NCI-H2196 (cell line): ENCODE measurements at regions not wholly inside any gene's neighbourhood (a gene's known extent, or its start where the extent isn't known, plus 50 kb on each side); places are given as distances from the start of the nearest gene placed in this dataset.
"Not testable (repeated sequence)": the region's sequence is repeated elsewhere in the genome, so short reads cannot be mapped to it uniquely, and the experiment has no call there.

Experiments used
- DNase-seq: peaks from one replicate; lab custom pipeline; 2025; ENCODE audit not compliant: unreplicated experiment; lab: John Stamatoyannopoulos, UW

DNA sequence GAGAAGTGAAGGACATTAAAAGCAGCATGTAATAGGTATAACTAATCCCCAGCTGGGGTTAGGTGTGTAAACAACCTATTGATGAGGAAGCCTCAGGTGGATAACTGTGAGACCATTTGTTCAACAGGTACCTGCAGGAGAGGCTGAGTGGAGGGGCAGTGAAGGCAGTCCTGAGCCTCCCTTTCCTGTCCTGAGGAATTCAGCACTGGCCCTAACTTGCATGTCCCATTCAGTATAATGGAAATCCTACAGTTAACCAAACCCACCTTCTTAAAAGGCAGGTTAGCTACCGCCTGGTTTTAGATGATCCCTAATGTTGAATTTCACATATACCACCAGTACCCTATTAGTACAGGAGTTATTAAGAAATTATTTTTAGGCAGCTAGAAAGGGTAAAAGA, 225.9 kb upstream of the GOT2 start:
- no peak for DNase-seq

- no peak for DNase-seq
Observed at GRCh38 chr16:58958749-58959148, 224.6 kb upstream of the GOT2 start.

DNA sequence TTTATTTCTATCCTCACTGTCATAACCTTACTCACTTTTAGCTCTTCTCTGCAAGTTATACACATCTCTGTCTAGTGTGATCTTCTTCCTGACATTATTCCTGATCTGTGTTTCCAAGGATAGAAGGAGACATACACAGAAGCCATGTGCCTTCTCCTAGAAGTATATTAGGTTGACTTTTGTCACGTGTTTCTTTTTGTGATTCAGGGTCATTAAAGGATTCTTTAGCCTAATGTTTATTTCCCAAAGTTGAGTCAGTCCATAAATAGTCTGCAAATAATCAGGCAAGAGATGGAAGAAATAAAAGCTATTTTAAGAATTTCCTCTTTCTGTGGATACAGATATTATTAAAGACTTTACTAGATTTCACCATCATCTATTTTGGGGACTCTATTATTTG, 214.1 kb upstream of the GOT2 start:
- DNase-seq = no peak

- DNase-seq = no peak
Observed at GRCh38 chr16:58940609-58941008, 206.5 kb upstream of the GOT2 start.

DNA sequence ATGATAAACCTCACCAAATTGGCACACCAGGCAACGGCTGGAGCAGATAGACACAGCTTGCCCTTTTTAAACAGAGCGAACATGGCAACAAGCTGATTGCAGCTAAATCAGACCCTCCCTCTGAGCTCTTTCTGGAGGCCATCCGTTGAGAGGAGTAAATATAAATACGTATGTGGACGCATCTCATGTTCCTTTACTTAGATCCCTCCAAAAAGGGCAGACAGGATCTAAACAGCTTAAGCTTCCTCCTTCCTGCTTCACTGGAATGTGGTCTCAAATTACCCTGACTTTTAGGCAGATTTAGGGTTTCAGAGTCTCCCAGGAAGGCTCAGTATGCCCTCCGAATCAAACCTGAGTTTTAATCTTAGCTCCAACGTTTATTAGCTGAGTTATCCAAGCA, 204.7 kb upstream of the GOT2 start:
- DNase-seq = no peak

- DNase-seq = no peak
Observed at GRCh38 chr16:58937661-58938060, 203.5 kb upstream of the GOT2 start.

GRCh38 chr16:58933186-58933585, 199.1 kb upstream of the GOT2 start:
- no peak for DNase-seq

DNA sequence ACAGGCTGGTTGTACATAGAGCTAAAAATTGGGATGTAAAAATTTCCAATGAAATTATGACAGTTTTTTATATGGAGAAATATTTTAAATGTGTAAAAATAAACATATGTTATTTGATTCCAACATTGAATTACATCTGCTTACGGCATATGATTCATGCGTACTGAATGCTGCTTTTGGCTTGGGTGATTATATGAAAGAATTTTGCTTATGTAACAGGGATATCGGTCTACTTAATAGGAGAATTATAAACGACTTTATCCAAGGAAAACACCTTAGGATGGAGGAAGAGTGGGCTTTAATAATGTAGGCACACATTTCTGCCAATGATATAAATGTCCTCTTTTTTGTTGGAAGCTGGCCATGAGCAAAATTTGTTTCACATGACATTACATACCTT, 197.3 kb upstream of the GOT2 start:
- no peak for DNase-seq

DNA sequence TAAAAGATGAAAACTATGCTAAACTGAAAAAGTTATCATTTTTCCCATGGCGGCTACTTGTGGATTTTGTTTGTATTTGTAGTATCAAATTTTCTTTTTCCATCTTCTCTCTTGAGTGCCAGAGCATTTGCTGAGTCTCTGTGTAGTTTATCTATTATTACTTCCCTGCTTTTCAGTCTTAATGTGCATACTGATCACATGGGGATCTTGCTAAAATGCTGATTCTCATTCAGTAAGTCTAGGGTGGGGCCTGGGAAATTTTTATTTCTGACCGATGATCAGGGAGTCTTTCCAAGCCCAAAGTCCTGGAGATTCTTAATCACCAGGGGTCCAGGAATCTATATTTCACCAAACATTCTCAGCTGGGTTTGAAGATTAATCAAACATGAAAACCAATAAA, 189.0 kb upstream of the GOT2 start:
- DNase-seq = no peak

DNA sequence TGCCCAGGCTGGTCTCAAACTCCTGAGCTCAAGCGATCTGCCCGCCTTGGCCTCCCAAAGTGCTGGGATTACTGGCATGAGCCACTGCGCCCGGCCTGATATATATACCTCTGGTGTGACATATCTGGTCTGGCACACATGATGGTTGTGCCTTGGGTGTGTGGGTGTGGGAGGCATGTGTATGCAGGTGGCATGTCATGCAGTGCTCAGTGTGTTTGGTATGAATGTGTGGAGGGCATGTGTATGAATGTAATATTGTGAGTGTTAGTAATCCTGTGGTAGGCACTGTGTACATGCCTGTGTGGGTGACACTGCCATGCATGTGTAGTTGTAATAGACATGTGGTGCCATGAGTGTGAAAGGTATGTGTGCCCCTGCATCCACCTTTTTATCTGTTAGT, 179.3 kb upstream of the GOT2 start:
- no peak for DNase-seq

GRCh38 chr16:58912571-58912970, 178.5 kb upstream of the GOT2 start:
- no peak for DNase-seq

- no peak for DNase-seq
Observed at GRCh38 chr16:58906981-58907715, 173.0 kb upstream of the GOT2 start.

GRCh38 chr16:58904291-58904690, 170.2 kb upstream of the GOT2 start:
- DNase-seq = no peak

GRCh38 chr16:58889516-58889915, 155.4 kb upstream of the GOT2 start:
- no peak for DNase-seq

- no peak for DNase-seq
Observed at GRCh38 chr16:58885528-58886170, 151.5 kb upstream of the GOT2 start.

- DNase-seq = no peak
Observed at GRCh38 chr16:58884141-58884540, 150.0 kb upstream of the GOT2 start.

- DNase-seq = no peak
Observed at GRCh38 chr16:58883131-58883530, 149.0 kb upstream of the GOT2 start.

- DNase-seq = no peak
Observed at GRCh38 chr16:58882292-58882691, 148.2 kb upstream of the GOT2 start.

DNA sequence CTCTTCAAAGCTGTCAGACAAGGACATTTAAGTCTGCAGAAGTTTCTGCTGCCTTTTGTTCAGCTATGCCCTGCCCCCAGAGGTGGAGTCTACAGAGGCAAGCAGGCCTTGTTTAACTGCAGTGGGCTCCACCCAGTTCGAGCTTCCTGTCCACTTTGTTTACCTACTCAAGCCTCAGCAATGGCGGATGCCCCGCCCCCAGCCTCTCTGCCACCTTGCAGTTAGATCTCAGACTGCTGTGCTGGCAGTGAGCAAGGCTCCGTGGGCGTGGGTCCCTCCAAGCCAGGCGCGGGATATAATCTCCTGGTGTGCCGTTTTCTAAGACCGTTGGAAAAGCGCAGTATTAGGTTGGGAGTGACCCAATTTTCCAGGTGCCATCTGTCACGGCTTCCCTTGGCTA, 144.5 kb upstream of the GOT2 start:
- not testable (repeated sequence) for DNase-seq

DNA sequence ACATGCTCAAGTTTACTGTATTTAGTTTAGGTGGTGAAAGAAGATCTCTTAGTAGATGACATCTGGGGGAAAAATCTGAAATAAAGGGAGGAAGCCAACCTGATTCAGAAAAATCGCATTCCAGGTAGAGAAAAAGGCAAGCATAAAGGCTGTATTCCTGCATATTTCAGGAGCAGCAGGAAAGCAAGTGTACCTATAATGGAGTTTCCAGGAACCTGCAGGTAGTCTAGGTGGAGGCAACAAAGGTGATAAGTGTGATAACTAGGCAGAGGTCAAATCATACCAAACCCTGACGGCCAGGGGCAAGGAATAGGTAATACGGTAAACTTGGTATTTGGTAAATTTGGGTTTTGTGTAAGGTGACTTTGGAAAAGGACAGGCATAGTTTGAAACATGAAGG, 132.8 kb upstream of the GOT2 start:
- no peak for DNase-seq

GRCh38 chr16:58863761-58864160, 129.6 kb upstream of the GOT2 start:
- no peak for DNase-seq

DNA sequence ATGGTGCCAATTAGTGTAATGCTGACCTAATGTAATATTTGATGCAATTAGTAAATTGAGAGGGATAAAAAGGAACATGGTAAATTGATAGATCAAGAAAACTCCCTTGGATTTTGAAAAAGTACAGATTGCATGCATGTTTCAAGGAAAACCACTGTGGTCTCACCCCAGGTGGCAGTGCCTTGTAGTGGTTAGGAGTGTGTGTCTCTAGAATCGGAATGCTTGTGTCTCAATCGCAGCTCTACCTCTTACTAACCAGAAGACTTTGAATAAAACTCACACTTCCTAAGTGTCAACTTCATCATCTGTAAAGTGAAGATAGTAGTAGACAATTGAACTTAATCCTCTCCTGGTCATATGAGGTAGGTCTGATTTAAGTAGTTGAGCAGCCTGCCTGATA, 128.9 kb upstream of the GOT2 start:
- no peak for DNase-seq
